ENCODE measurements at regions not wholly inside any gene's neighbourhood (a gene's known extent, or its start where the extent isn't known, plus 50 kb on each side); places are given as distances from the start of the nearest gene placed in this dataset.

GRCh38 chr15:79190093-79190492 is 92.4 kb upstream of the ANKRD34C start:
- DNase-seq (ENCODE audit: low read depth in 4 of 4, low spot score in 2 of 4), result no peak

GRCh38 chr15:79186616-79187015 is 95.9 kb upstream of the ANKRD34C start:
- DNase-seq (ENCODE audit: low read depth in 4 of 4, low spot score in 2 of 4), result no peak

- DNase-seq (ENCODE audit: low read depth in 4 of 4, low spot score in 2 of 4), result no peak
Observed at GRCh38 chr15:79185199-79185598, 94.6 kb upstream of the RASGRF1 start.

- DNase-seq (ENCODE audit: low read depth in 4 of 4, low spot score in 2 of 4), result peak in 2 of 4 donors; percentile 19 to 31
Observed at GRCh38 chr15:79184465-79184892, 93.9 kb upstream of the RASGRF1 start.

- DNase-seq (ENCODE audit: low read depth in 4 of 4, low spot score in 2 of 4), result no peak
Observed at GRCh38 chr15:79180318-79180717, 89.7 kb upstream of the RASGRF1 start.

GRCh38 chr15:79179597-79179996 is 89.0 kb upstream of the RASGRF1 start:
- DNase-seq (ENCODE audit: low read depth in 4 of 4, low spot score in 2 of 4), result no peak

- no peak for DNase-seq (ENCODE audit: low read depth in 4 of 4, low spot score in 2 of 4)
Observed at GRCh38 chr15:79179108-79179561, 88.6 kb upstream of the RASGRF1 start.

DNA sequence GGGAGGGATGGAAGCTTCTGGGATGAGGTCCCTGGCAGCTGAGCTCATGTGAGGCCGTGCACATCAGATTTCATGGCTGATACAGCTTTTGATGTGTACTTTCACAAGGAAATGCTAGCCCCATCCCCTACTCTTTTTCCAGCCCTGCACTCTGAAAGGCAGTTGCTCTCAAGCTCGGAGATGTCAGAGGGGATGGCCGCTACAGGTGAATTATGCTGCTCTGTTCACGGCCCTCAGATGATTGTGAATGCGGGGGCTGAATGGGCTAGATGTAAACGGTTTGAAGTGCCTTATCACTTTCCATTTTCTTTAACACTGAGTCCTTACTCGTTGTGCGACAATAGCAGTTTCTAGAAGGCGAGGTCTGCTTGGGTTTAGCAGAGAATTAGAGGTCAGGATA is 88.0 kb upstream of the RASGRF1 start:
- no peak for DNase-seq (ENCODE audit: low read depth in 4 of 4, low spot score in 2 of 4)

- no peak for DNase-seq (ENCODE audit: low read depth in 4 of 4, low spot score in 2 of 4)
Observed at GRCh38 chr15:79176151-79176550, 85.6 kb upstream of the RASGRF1 start.

GRCh38 chr15:79172801-79173460 is 82.4 kb upstream of the RASGRF1 start:
- no peak for DNase-seq (ENCODE audit: low read depth in 4 of 4, low spot score in 2 of 4)

GRCh38 chr15:79172032-79172481 is 81.5 kb upstream of the RASGRF1 start:
- DNase-seq (ENCODE audit: low read depth in 4 of 4, low spot score in 2 of 4), result no peak

DNA sequence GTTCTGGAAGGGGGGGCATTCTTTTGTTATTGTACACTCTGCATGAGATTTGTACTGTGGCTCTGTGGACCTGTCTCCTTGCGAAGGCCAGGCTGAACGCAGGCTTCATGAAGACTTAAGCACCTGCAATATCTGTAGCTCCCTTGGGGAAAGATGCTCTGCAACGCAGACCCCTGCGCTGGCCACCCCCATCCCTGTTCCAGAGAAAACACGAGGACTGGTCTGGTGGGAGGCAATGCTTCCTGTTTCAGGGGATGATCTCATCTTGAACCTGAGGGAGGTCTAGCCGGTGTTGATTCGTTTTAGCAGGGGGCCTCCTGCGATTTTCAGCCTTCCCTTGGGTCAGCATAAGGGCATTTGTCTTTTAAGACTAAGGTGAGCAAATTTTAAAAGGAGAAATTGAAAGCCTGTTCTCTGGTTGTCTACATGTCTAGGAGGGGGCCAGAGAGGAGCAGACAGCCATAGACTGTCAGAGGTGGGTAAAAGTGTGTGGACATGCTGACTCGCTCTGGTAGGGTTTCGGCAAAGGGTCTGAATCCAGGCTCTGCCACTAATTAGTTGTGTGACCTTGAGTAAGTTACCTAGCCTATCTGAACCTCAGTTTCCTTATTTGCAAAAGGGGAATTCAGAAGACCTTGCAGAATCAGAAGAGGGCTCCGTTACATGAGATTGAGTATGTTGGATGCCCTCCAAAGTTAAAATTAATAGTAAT is 80.9 kb upstream of the RASGRF1 start:
- DNase-seq (ENCODE audit: low read depth in 4 of 4, low spot score in 2 of 4), result no peak

- no peak for DNase-seq (ENCODE audit: low read depth in 4 of 4, low spot score in 2 of 4)
Observed at GRCh38 chr15:79170256-79170664, 79.7 kb upstream of the RASGRF1 start.

GRCh38 chr15:79169526-79170133 is 79.0 kb upstream of the RASGRF1 start:
- no peak for DNase-seq (ENCODE audit: low read depth in 4 of 4, low spot score in 2 of 4)

DNA sequence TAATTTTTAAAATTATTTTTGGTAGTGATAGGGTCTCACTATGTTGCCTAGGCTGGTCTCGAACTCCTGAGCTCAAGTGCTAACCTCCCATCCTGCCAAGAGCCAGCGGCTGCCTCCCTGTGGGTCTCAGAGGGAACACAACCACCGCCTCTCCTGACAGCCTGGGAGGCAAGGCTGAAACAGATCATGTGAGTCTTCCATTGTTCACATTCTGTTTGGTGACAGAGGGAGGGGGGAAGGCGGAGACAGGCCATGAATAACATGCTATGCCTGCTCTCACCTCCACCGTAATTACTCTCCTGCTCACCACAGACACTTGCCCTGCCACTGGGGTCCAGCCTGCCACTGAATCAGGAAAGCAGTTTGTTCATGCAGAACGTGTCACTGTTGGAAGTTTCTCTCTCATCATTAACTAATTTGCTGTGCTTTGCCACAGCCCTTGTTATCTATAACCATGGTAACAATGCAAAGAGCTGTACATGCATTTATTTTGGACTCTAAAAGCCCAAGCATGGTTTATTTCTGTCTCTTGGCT is 78.4 kb upstream of the RASGRF1 start:
- no peak for DNase-seq (ENCODE audit: low read depth in 4 of 4, low spot score in 2 of 4)

DNA sequence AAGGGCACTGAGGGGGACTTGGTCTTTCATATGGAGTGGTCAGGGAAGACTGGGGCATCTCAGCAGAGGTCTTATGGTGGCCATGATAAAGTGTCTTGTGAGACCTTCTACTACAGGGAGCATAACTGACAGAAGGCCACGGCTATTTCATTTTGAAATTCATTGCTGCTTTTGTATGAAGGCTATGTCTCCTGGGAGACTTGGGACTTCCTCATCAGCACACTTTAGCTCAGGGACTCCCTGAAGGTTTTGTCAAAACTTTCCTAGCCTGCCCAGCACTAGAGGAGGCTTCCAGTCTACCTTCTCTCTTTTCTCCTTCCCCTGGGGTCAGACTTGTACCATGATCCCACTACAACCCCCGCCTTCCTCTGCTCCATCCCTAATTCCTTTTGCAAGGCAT is 77.2 kb upstream of the RASGRF1 start:
- no peak for DNase-seq (ENCODE audit: low read depth in 4 of 4, low spot score in 2 of 4)

DNA sequence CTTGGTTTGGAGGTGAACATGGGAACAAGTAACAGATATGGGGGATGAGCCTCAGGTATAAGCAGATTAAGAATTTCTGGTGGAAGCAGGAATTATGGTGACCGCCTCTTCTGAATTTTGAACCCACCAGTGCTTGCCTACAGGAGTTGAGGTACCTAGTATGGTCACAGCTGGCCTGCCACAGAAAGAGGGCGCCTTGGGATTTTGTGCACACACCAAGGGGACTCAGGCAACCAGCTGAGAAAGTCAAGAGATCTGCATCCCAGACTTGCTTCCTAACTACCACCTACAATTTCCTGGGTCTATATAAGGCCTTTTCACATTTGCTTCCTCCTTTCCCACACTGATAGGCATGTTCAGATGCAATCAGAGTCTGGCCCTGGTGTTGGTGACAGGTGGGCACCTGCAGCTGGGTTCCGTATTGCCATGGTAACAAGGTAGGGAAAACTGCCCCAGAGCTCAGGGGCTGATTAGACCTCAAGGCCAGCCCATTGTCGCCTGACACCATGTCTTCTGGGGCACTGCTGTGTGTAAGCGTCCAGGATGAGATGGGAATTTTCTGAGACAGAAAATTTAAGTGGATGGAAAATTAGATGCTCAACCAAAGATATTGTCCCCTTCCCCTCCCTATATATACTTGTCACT is 75.9 kb upstream of the RASGRF1 start:
- no peak for DNase-seq (ENCODE audit: low read depth in 4 of 4, low spot score in 2 of 4)

- no peak for DNase-seq (ENCODE audit: low read depth in 4 of 4, low spot score in 2 of 4)
Observed at GRCh38 chr15:79164465-79164864, 73.9 kb upstream of the RASGRF1 start.

GRCh38 chr15:79164043-79164442 is 73.5 kb upstream of the RASGRF1 start:
- no peak for DNase-seq (ENCODE audit: low read depth in 4 of 4, low spot score in 2 of 4)

- no peak for DNase-seq (ENCODE audit: low read depth in 4 of 4, low spot score in 2 of 4)
Observed at GRCh38 chr15:79163395-79163794, 72.8 kb upstream of the RASGRF1 start.

Measured in left renal cortex interstitium (tissue), 4 donors.